ENCODE measurements at regions not wholly inside any gene's neighbourhood (a gene's known extent, or its start where the extent isn't known, plus 50 kb on each side); places are given as distances from the start of the nearest gene placed in this dataset.

GRCh38 chr11:81365496-81365895 lies 1368.2 kb downstream of the FAM181B start:
- Histone ChIP-seq H3K4me3 (no peak overlapping the region), H3K4me1 (no peaks in the 10 kb centered on the region), H3K27ac (no peak overlapping the region), H3K27me3 (ENCODE audit: low read depth) (no peaks in the 10 kb centered on the region), H3K9me3 (no peaks in the 10 kb centered on the region), H3K36me3 (no peaks in the 10 kb centered on the region)
- DNase-seq (no peak), ATAC-seq (no peak)
- intact Hi-C loops (cut with DNase I), result no loop called here
- TF ChIP-seq CTCF (IDR thresholded peaks at IDR 0.05), result no peak

- Histone ChIP-seq H3K4me3 (no peak overlapping the region), H3K4me1 (no peaks in the 10 kb centered on the region), H3K27ac (no peak overlapping the region), H3K9me3 (no peaks in the 10 kb centered on the region), H3K27me3 (ENCODE audit: low read depth) (no peaks in the 10 kb centered on the region), H3K36me3 (no peaks in the 10 kb centered on the region)
- DNase-seq (no peak), ATAC-seq (no peak)
- TF ChIP-seq CTCF (IDR thresholded peaks at IDR 0.05), result no peak
- intact Hi-C loops (cut with DNase I), result no loop called here
Measured at GRCh38 chr11:81359476-81359875, 1374.2 kb downstream of the FAM181B start.

DNA sequence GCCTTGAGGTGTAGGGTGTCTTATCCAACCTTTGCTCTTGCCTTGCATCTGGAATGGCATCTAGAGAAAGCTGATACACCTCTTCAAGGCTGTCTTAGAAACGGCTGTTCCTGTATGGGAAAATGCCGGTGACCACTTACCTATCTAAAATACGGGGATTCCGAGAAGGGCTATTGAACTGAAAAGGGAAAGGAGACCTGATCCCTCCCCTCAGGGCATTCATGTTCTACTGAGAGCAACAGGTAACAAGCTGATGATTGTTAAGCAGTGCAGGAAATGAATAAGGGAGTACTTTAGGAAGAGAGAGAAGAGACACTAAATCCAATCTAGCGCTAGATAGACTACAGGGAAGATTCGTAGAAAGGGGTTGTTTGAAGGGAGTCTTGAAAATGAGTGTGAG lies 1388.1 kb downstream of the FAM181B start:
- no peaks in the 10 kb centered on the region for H3K9me3 ChIP-seq
- intact Hi-C loops (cut with DNase I), result no loop called here
- no peak overlapping the region for H3K4me3 ChIP-seq
- H3K27ac ChIP-seq, result no peak overlapping the region
- no peaks in the 10 kb centered on the region for H3K27me3 ChIP-seq (ENCODE audit: low read depth)
- no peaks in the 10 kb centered on the region for H3K4me1 ChIP-seq
- ATAC-seq (no peak), DNase-seq (no peak)
- TF ChIP-seq CTCF (IDR thresholded peaks at IDR 0.05), result no peak
- H3K36me3 ChIP-seq, result no peaks in the 10 kb centered on the region

DNA sequence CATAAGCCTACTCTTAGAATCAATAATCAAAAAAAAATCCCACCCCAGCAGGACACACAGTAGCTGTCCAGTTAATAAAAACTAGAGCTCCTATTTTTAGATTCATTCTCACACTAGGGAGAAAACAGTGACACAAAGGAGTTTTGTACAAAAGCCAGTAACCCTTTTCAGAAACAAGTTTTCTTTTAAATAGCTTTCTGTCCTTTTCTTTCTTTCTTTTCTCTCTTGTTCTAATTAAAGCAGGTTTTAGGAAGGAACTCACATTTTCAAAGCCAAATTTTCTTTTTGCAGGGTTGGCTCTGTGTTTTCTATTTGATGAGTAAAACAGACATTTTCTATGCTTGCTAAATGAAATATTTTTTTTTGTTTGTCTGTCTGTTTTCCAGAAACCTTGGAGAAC lies 1390.7 kb downstream of the FAM181B start:
- no peaks in the 10 kb centered on the region for H3K4me1 ChIP-seq
- no peak overlapping the region for H3K4me3 ChIP-seq
- H3K36me3 ChIP-seq, result no peaks in the 10 kb centered on the region
- intact Hi-C loops (cut with DNase I), result no loop called here
- DNase-seq (no peak), ATAC-seq (no peak)
- TF ChIP-seq CTCF (IDR thresholded peaks at IDR 0.05), result no peak
- no peaks in the 10 kb centered on the region for H3K27me3 ChIP-seq (ENCODE audit: low read depth)
- H3K27ac ChIP-seq, result no peak overlapping the region
- no peaks in the 10 kb centered on the region for H3K9me3 ChIP-seq

- Histone ChIP-seq H3K36me3 (no peaks in the 10 kb centered on the region), H3K27ac (no peak overlapping the region), H3K4me3 (no peak overlapping the region), H3K4me1 (no peaks in the 10 kb centered on the region), H3K27me3 (ENCODE audit: low read depth) (no peaks in the 10 kb centered on the region), H3K9me3 (no peaks in the 10 kb centered on the region)
- ATAC-seq (no peak), DNase-seq (no peak)
- no peak for TF ChIP-seq CTCF (IDR thresholded peaks at IDR 0.05)
- intact Hi-C loops (cut with DNase I), result no loop called here
Measured at GRCh38 chr11:81340225-81340624, 1393.4 kb downstream of the FAM181B start.

- TF ChIP-seq CTCF (IDR thresholded peaks at IDR 0.05), result no peak
- no peak for DNase-seq
- no peaks in the 10 kb centered on the region for H3K4me1 ChIP-seq
Measured at GRCh38 chr11:81339521-81339920, 1394.1 kb downstream of the FAM181B start.

More at GRCh38 chr11:81339521-81339920, 1394.1 kb downstream of the FAM181B start:
- intact Hi-C loops (cut with DNase I), result no loop called here
- ATAC-seq, result no peak
- Histone ChIP-seq H3K4me3 (no peak overlapping the region), H3K27me3 (ENCODE audit: low read depth) (no peaks in the 10 kb centered on the region), H3K9me3 (no peaks in the 10 kb centered on the region), H3K27ac (no peak overlapping the region), H3K36me3 (no peaks in the 10 kb centered on the region)

All from lower lobe of right lung (tissue), 2 donors.